SK-N-MC (cell line): ENCODE measurements at regions not wholly inside any gene's neighbourhood (a gene's known extent, or its start where the extent isn't known, plus 50 kb on each side); places are given as distances from the start of the nearest gene placed in this dataset.
A peak's percentile ranks its signal among the peaks of the same experiment; 100 is the strongest.

Source experiments
- DNase-seq: peaks from one replicate; pipeline ENCODE4 v3.0.0-alpha.2; 2011; ENCODE audit warnings: low read depth, low spot score
- H3K27ac ChIP-seq: fragments of 200-600 bp; sonication (generic); 2 replicates; pipeline ENCODE4 v1.5.1; 2016; ENCODE audit warnings: mixed run types
- H3K36me3 ChIP-seq: fragments of 200-600 bp; sonication (generic); 2 replicates; pipeline ENCODE4 v1.6.1; 2017; ENCODE audit warnings: antibody characterized with exemption, low read length, mixed read lengths; ENCODE audit not compliant: insufficient read depth
- H3K4me3 ChIP-seq: fragments of 200-600 bp; sonication (generic); 2 replicates; pipeline ENCODE4 v1.5.1; 2016
- H3K9ac ChIP-seq: fragments of 200-600 bp; sonication (generic); 2 replicates; pipeline ENCODE4 v1.8.0; 2017; ENCODE audit warnings: mixed run types, mixed read lengths; ENCODE audit not compliant: insufficient read length
- H3K9me3 ChIP-seq: fragments of 200-600 bp; sonication (generic); 2 replicates; pipeline ENCODE4 v1.6.1; 2017; ENCODE audit warnings: low read depth, mild to moderate bottlenecking, antibody characterized with exemption, low read length, moderate library complexity, mixed read lengths
- EZH2 ChIP-seq: fragments of 200-600 bp; sonication (generic); IDR thresholded peaks from one replicate; pipeline ENCODE4 v1.6.1; 2017; ENCODE audit warnings: antibody characterized with exemption
- FOXP2 ChIP-seq: optimal IDR thresholded peaks from 2 replicates; pipeline ENCODE3; 2011; ENCODE audit warnings: mild to moderate bottlenecking, moderate library complexity; ENCODE audit not compliant: insufficient read depth; ENCODE audit errors: extremely low read length, control extremely low read depth
- POLR2AphosphoS5 ChIP-seq: IDR thresholded peaks from 2 replicates; pipeline ENCODE4 v1.6.1; 2012; ENCODE audit warnings: mild to moderate bottlenecking, low read depth, low read length, borderline replicate concordance

- Histone ChIP-seq H3K9ac (no peak overlapping the region), H3K9me3 (no peaks in the 10 kb centered on the region), H3K36me3 (no peaks in the 10 kb centered on the region), H3K27ac (no peak overlapping the region), H3K4me3 (no peak overlapping the region)
- no peak for DNase-seq
- no peak for TF ChIP-seq EZH2
- no peak for TF ChIP-seq FOXP2
- no peak for TF ChIP-seq POLR2AphosphoS5
Measured at GRCh38 chr18:67621049-67621713, 104.7 kb upstream of the DSEL start.

- Histone ChIP-seq H3K9ac (no peak overlapping the region), H3K4me3 (no peak overlapping the region), H3K36me3 (no peaks in the 10 kb centered on the region), H3K27ac (no peak overlapping the region), H3K9me3 (no peaks in the 10 kb centered on the region)
- TF ChIP-seq EZH2 (no peak), FOXP2 (no peak), POLR2AphosphoS5 (no peak)
- DNase-seq = no peak
Measured at GRCh38 chr18:67618061-67618460, 101.5 kb upstream of the DSEL start.

- H3K4me3 ChIP-seq = no peak overlapping the region
- no peak for TF ChIP-seq FOXP2
- no peak for TF ChIP-seq POLR2AphosphoS5
- TF ChIP-seq EZH2 = no peak
- no peaks in the 10 kb centered on the region for H3K9me3 ChIP-seq
- no peak overlapping the region for H3K27ac ChIP-seq
- H3K9ac ChIP-seq = no peak overlapping the region
- H3K36me3 ChIP-seq = no peaks in the 10 kb centered on the region
- no peak for DNase-seq
Measured at GRCh38 chr18:67615876-67616275, 99.4 kb upstream of the DSEL start.

- no peak overlapping the region for H3K9ac ChIP-seq
- H3K27ac ChIP-seq = no peak overlapping the region
- no peaks in the 10 kb centered on the region for H3K9me3 ChIP-seq
- DNase-seq = no peak
- H3K36me3 ChIP-seq = no peaks in the 10 kb centered on the region
- H3K4me3 ChIP-seq = no peak overlapping the region
- TF ChIP-seq EZH2 (no peak), FOXP2 (no peak), POLR2AphosphoS5 (no peak)
Measured at GRCh38 chr18:67613731-67614130, 97.2 kb upstream of the DSEL start.

- no peak for DNase-seq
- H3K9ac ChIP-seq = no peak overlapping the region
- no peak overlapping the region for H3K27ac ChIP-seq
- no peaks in the 10 kb centered on the region for H3K9me3 ChIP-seq
- H3K4me3 ChIP-seq = no peak overlapping the region
- no peaks in the 10 kb centered on the region for H3K36me3 ChIP-seq
- TF ChIP-seq EZH2 (no peak), FOXP2 (no peak), POLR2AphosphoS5 (no peak)
Measured at GRCh38 chr18:67612281-67612680, 95.8 kb upstream of the DSEL start.

GRCh38 chr18:67608615-67609273 is 92.2 kb upstream of the DSEL start:
- H3K9ac ChIP-seq = no peak overlapping the region
- H3K9me3 ChIP-seq = no peaks in the 10 kb centered on the region
- no peak overlapping the region for H3K27ac ChIP-seq
- DNase-seq = no peak
- no peaks in the 10 kb centered on the region for H3K36me3 ChIP-seq
- H3K4me3 ChIP-seq = no peak overlapping the region
- no peak for TF ChIP-seq EZH2
- no peak for TF ChIP-seq FOXP2
- no peak for TF ChIP-seq POLR2AphosphoS5

GRCh38 chr18:67608191-67608590 is 91.7 kb upstream of the DSEL start:
- Histone ChIP-seq H3K27ac (no peak overlapping the region), H3K9me3 (no peaks in the 10 kb centered on the region), H3K4me3 (no peak overlapping the region), H3K36me3 (no peaks in the 10 kb centered on the region), H3K9ac (no peak overlapping the region)
- DNase-seq = no peak
- TF ChIP-seq EZH2 (no peak), POLR2AphosphoS5 (no peak), FOXP2 (no peak)

- Histone ChIP-seq H3K4me3 (peak overlapping the region; percentile 61), H3K36me3 (no peaks in the 10 kb centered on the region), H3K27ac (peak overlapping the region; percentile 94), H3K9me3 (no peaks in the 10 kb centered on the region), H3K9ac (peak overlapping the region; percentile 28)
- peak; percentile 46 for TF ChIP-seq FOXP2
- TF ChIP-seq EZH2 = no peak
- TF ChIP-seq POLR2AphosphoS5 = peak; percentile 48; the same call in 1 of the 2 replicates
- peak; percentile 97 for DNase-seq
Measured at GRCh38 chr18:67600181-67601180, 84.0 kb upstream of the DSEL start.
